HepG2 (cell line): ENCODE measurements at regions not wholly inside any gene's neighbourhood (a gene's known extent, or its start where the extent isn't known, plus 50 kb on each side); places are given as distances from the start of the nearest gene placed in this dataset.

Experiments used
- ATAC-seq: fragments of 200-7000 bp; cut with Tn5 transposase; 3 replicates; pipeline ENCODE4 v1.9.1; 2020; ENCODE audit warnings: mild to moderate bottlenecking, moderate library complexity
- BruUV-seq: library from RNA; stranded (reverse); fragments of 400-500 nt; replicated peaks from 2 replicates; lab custom pipeline; 2021; lab: Mats Ljungman, UMichigan
- CTCF ChIA-PET: fragments of 300-600 bp; formaldehyde crosslinking; extraction: SDS; loops from one replicate; lab custom pipeline; 2021; ENCODE audit warnings: low total read pairs, inconsistent platforms, low intra/inter-chr PET ratio; lab: Yijun Ruan, JAX
- POLR2A ChIA-PET: fragments of 350-600 bp; sonication (Branson Sonifier 250); formaldehyde crosslinking; loops from one replicate; lab custom pipeline; 2020; ENCODE audit warnings: antibody characterized with exemption, inconsistent platforms; lab: Yijun Ruan, JAX
- DNase-seq: peaks from one replicate; pipeline ENCODE4 v3.0.0-alpha.2; 2015; ENCODE audit warnings: low spot score
- FAIRE-seq: peaks from 3 replicates; lab custom pipeline; 2011; peaks lifted over from hg19 to GRCh38; lab: Jason Lieb, UNC
- H2AFZ ChIP-seq: one replicate; pipeline ENCODE4 v1.6.1; 2011; ENCODE audit warnings: low read length, inconsistent platforms
- H3K27ac ChIP-seq: fragments of 300-600 bp; 3 replicates; pipeline ENCODE4 v1.8.0; 2011; ENCODE audit warnings: mixed run types, mild to moderate bottlenecking, mixed read lengths, low read length, inconsistent platforms; ENCODE audit not compliant: insufficient read depth; ENCODE audit errors: extremely low read length
- H3K27me3 ChIP-seq, 2 experiments: fragments of 200-600 bp in 1 of 2; 2 replicates in 1 of 2; 3 replicates in 1 of 2; pipeline versions ENCODE4 v1.6.0 to v1.8.0; 2011; ENCODE audit warnings: low read length in 2 of 2, mild to moderate bottlenecking in 2 of 2, moderate library complexity in 2 of 2, inconsistent platforms in 1 of 2; ENCODE audit not compliant: insufficient read depth in 2 of 2, control insufficient read depth in 1 of 2
- H3K36me3 ChIP-seq, 2 experiments: fragments of 200-600 bp in 1 of 2; replicated peaks in 1 of 2; 2 replicates in 1 of 2; 3 replicates in 1 of 2; pipeline versions ENCODE4 v1.5.1 to v1.8.0; 2011; ENCODE audit warnings: low read length in 2 of 2, inconsistent platforms in 1 of 2; ENCODE audit not compliant: insufficient read depth in 2 of 2, control insufficient read depth in 1 of 2
- H3K4me1 ChIP-seq: 2 replicates; pipeline ENCODE4 v1.5.1; 2012; ENCODE audit warnings: low read length, inconsistent platforms; ENCODE audit not compliant: insufficient read depth
- H3K4me2 ChIP-seq: 2 replicates; pipeline ENCODE4 v1.6.0; 2011; ENCODE audit warnings: low read depth, low read length, inconsistent platforms
- H3K4me3 ChIP-seq, 3 experiments: fragments of 200-600 bp in 1 of 3; sonication (generic), shearing (Covaris generic) in 1 of 3; replicated peaks in 1 of 3; 2 replicates each; pipeline ENCODE4 v1.5.1; 2011 to 2016; ENCODE audit warnings: low read length in 3 of 3, inconsistent platforms in 2 of 3, low read depth in 2 of 3, mild to moderate bottlenecking in 2 of 3, control low read depth in 1 of 3, mixed read lengths in 1 of 3; ENCODE audit not compliant: insufficient read depth in 1 of 3
- H3K79me2 ChIP-seq: one replicate; pipeline ENCODE4 v1.6.1; 2011; ENCODE audit warnings: low read length, inconsistent platforms; ENCODE audit not compliant: insufficient read depth
- H3K9ac ChIP-seq: 2 replicates; pipeline ENCODE4 v1.6.0; 2011; ENCODE audit warnings: mild to moderate bottlenecking, low read depth, low read length, inconsistent platforms; ENCODE audit not compliant: insufficient read depth
- H3K9me3 ChIP-seq: 2 replicates; pipeline ENCODE4 v1.5.1; 2012; ENCODE audit warnings: mild to moderate bottlenecking, low read length
- H4K20me1 ChIP-seq: 2 replicates; pipeline ENCODE4 v1.6.0; 2011; ENCODE audit warnings: inconsistent platforms, mild to moderate bottlenecking, low read length, moderate library complexity; ENCODE audit not compliant: insufficient read depth
- BRD4 ChIP-seq: sonication (generic); formaldehyde crosslinking; IDR thresholded peaks from 2 replicates; pipeline ENCODE4 v1.4.0; 2020; ENCODE audit warnings: missing genetic modification reagents
- KDM5B ChIP-seq: sonication (generic); formaldehyde crosslinking; IDR thresholded peaks from 2 replicates; pipeline ENCODE4 v1.4.0; 2020; ENCODE audit warnings: missing genetic modification reagents, mild to moderate bottlenecking, borderline replicate concordance
- KMT2A ChIP-seq: sonication (generic); formaldehyde crosslinking; IDR thresholded peaks from 2 replicates; pipeline ENCODE4 v1.4.0; 2020; ENCODE audit warnings: missing genetic modification reagents
- MAFF ChIP-seq: IDR thresholded peaks from 2 replicates; pipeline ENCODE4 v1.6.1; 2011; ENCODE audit warnings: low read depth, low read length, improper control_type of control experiment
- MAFK ChIP-seq, 2 experiments: IDR thresholded peaks in 1 of 2; conservative IDR thresholded peaks in 1 of 2; 2 replicates each; pipeline ENCODE4 v1.6.1; 2011; ENCODE audit warnings: improper control_type of control experiment in 2 of 2, low read length in 2 of 2
- NAIF1 ChIP-seq: sonication (generic); formaldehyde crosslinking; IDR thresholded peaks from 2 replicates; pipeline ENCODE4 v1.5.0; 2020; ENCODE audit warnings: mild to moderate bottlenecking, missing genetic modification reagents, borderline replicate concordance
- NFYC ChIP-seq: IDR thresholded peaks from 2 replicates; pipeline ENCODE4 v1.6.1; 2016; ENCODE audit warnings: missing genetic modification reagents, missing compliant biosample characterization
- ZNF335 ChIP-seq: sonication (generic); formaldehyde crosslinking; IDR thresholded peaks from 2 replicates; pipeline ENCODE4 v1.4.0; 2020; ENCODE audit warnings: missing genetic modification reagents
- ZNF558 ChIP-seq: sonication (generic); formaldehyde crosslinking; IDR thresholded peaks from 2 replicates; pipeline ENCODE4 v1.9.0; 2022; ENCODE audit warnings: mild to moderate bottlenecking, missing genetic modification reagents, borderline replicate concordance
- WGBS: methylation state at CpG from one replicate; pipeline ENCODE4 v1.1.6; 2017; ENCODE audit warnings: low lambda C conversion rate; 5-methylcytosine and 5-hydroxymethylcytosine counted together
- in situ Hi-C: cut with HindIII; loops from 2 replicates; pipeline ENCODE4 v1.10.0; 2017; ENCODE audit warnings: low pct_unique_long_range_greater_than_20kb; ENCODE audit not compliant: extremely low pct_ligation_motif_present
- intact Hi-C: fragments of 100-400 bp; cut with micrococcal nuclease; formaldehyde crosslinking; loops from one replicate; pipeline ENCODE4 v1.10.0; 2022; ENCODE audit not compliant: unreplicated experiment
- TF ChIP-seq, protein P1 (sequence below): sonication (generic); formaldehyde crosslinking; IDR thresholded peaks from 2 replicates; pipeline ENCODE4 v1.4.0; 2020; ENCODE audit warnings: missing genetic modification reagents
- TF ChIP-seq, protein P2 (sequence below): fragments of 450-650 bp; IDR thresholded peaks from 2 replicates; pipeline ENCODE4 v1.6.1; 2016
- TF ChIP-seq, protein P3 (sequence below): sonication (generic); formaldehyde crosslinking; IDR thresholded peaks from 2 replicates; pipeline ENCODE4 v1.4.0; 2020; ENCODE audit warnings: missing genetic modification reagents

DNA sequence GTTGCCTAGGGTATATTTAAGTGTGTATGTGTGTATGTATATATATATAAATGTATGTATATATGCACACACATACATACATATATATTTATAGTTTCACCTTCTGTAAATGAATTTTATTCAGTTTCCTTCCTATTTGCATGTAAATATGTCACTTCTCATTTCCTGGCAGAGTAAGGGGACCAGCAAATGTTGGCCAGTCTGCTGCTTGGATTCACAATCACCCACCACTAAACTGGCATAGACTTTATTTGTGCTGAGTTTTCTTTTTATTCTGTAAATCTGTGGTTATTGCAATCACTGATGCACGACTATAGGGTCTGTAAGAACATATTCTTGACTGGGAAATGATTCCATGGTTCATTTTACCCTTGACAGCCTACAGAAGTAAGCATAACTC, 640.4 kb upstream of the FAM98A start (continued):
- TF ChIP-seq, protein P1, sequence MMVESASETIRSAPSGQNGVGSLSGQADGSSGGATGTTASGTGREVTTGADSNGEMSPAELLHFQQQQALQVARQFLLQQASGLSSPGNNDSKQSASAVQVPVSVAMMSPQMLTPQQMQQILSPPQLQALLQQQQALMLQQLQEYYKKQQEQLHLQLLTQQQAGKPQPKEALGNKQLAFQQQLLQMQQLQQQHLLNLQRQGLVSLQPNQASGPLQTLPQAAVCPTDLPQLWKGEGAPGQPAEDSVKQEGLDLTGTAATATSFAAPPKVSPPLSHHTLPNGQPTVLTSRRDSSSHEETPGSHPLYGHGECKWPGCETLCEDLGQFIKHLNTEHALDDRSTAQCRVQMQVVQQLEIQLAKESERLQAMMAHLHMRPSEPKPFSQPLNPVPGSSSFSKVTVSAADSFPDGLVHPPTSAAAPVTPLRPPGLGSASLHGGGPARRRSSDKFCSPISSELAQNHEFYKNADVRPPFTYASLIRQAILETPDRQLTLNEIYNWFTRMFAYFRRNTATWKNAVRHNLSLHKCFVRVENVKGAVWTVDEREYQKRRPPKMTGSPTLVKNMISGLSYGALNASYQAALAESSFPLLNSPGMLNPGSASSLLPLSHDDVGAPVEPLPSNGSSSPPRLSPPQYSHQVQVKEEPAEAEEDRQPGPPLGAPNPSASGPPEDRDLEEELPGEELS (CRISPR knock-in tag) = no peak
- TF ChIP-seq ZNF335 (CRISPR knock-in tag) = no peak
- TF ChIP-seq NFYC (CRISPR knock-in tag) = no peak
- TF ChIP-seq, protein P2, sequence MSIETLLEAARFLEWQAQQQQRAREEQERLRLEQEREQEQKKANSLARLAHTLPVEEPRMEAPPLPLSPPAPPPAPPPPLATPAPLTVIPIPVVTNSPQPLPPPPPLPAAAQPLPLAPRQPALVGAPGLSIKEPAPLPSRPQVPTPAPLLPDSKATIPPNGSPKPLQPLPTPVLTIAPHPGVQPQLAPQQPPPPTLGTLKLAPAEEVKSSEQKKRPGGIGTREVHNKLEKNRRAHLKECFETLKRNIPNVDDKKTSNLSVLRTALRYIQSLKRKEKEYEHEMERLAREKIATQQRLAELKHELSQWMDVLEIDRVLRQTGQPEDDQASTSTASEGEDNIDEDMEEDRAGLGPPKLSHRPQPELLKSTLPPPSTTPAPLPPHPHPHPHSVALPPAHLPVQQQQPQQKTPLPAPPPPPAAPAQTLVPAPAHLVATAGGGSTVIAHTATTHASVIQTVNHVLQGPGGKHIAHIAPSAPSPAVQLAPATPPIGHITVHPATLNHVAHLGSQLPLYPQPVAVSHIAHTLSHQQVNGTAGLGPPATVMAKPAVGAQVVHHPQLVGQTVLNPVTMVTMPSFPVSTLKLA = no peak
- TF ChIP-seq, protein P3, sequence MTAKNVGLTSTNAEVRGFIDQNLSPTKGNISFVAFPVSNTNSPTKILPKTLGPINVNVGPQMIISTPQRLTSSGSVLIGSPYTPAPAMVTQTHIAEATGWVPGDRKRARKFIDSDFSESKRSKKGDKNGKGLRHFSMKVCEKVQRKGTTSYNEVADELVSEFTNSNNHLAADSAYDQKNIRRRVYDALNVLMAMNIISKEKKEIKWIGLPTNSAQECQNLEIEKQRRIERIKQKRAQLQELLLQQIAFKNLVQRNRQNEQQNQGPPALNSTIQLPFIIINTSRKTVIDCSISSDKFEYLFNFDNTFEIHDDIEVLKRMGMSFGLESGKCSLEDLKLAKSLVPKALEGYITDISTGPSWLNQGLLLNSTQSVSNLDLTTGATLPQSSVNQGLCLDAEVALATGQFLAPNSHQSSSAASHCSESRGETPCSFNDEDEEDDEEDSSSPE = no peak
- TF ChIP-seq NAIF1 (CRISPR knock-in tag) = no peak
- TF ChIP-seq KDM5B (CRISPR knock-in tag) = no peak
- no peak for TF ChIP-seq KMT2A (CRISPR knock-in tag)
- no peak for TF ChIP-seq BRD4 (CRISPR knock-in tag)
- no peak for TF ChIP-seq ZNF558 (CRISPR knock-in tag)

DNA sequence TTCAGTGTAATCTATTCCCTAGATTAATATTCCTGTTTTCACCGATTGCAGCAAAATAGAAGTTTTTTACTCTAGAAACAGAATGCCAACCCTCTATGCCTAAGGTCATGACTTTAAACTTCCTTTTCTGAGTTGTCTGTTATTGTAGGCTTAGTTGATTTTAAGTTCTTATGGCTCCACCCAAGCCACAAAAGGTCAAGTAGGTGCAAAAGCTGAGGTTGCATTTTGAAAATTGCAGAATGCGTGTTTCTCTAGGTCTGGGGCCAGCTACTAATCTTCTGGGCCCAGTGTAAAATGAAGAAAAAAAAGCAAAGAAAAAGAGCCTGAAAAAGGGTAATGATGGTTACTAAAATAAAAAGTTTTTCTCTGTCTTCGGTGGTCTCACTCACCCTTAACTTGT, 635.7 kb upstream of the FAM98A start:
- in situ Hi-C loops = no loop called here
- H3K27ac ChIP-seq = no peak overlapping the region
- no peaks in the 10 kb centered on the region for H3K4me1 ChIP-seq
- peaks cover 42% of the 10 kb centered on the region for H3K9me3 ChIP-seq
- 7% methylated on average over 3 of the region's 3 CpGs for WGBS
- no peak overlapping the region for H3K4me2 ChIP-seq
- no peak overlapping the region for H3K9ac ChIP-seq
- intact Hi-C loops = no loop called here
- TF ChIP-seq MAFF (0 out of 2 replicates have a peak, but pooled peaks have one; percentile 15), KMT2A (CRISPR knock-in tag) (no peak), MAFK (conservative IDR thresholded peaks at IDR 0.05 in 1 of 2, IDR thresholded peaks at IDR 0.05 in 1 of 2; ENCODE audit: low read length in 2 of 2) (0 out of 4 replicates have a peak, but pooled peaks of 1 of the 2 experiments have one; percentile 10)
- H3K79me2 ChIP-seq = no peaks in the 10 kb centered on the region
- ATAC-seq (no peak), FAIRE-seq (no peak), DNase-seq (no peak)
- no peaks in the 10 kb centered on the region for H3K36me3 ChIP-seq
- H3K27me3 ChIP-seq = no peaks in the 10 kb centered on the region
- ChIA-PET POLR2A (no interaction called here), CTCF (no interaction called here)
- H4K20me1 ChIP-seq = no peaks in the 10 kb centered on the region
- BruUV-seq = no TSS peak
- no peak overlapping the region for H2AFZ ChIP-seq
- H3K4me3 ChIP-seq = no peak overlapping the region
